ENCODE measurements at regions not wholly inside any gene's neighbourhood (a gene's known extent, or its start where the extent isn't known, plus 50 kb on each side); places are given as distances from the start of the nearest gene placed in this dataset.
A peak's percentile ranks its signal among the peaks of the same experiment; 100 is the strongest.

DNA sequence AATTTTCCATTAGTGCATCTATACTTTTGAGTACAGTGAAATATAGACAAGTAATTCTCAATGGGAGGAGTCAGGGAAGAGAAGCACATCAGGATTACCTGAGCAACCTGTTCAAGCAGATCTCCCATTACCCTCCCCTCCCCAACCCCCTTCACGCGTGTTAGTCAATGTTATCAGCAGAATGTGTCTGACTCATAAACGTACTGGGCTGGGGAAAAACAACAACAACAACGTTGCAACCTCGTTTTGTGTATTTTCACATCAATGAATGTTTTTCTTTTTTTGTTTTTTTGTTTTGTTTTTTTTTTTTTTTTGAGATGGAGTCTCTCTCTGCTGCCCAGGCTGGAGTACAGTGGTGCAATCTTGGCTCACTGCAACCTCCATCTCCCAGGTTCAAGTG lies 287.0 kb upstream of the STXBP5 start:
- TF ChIP-seq, protein P1, sequence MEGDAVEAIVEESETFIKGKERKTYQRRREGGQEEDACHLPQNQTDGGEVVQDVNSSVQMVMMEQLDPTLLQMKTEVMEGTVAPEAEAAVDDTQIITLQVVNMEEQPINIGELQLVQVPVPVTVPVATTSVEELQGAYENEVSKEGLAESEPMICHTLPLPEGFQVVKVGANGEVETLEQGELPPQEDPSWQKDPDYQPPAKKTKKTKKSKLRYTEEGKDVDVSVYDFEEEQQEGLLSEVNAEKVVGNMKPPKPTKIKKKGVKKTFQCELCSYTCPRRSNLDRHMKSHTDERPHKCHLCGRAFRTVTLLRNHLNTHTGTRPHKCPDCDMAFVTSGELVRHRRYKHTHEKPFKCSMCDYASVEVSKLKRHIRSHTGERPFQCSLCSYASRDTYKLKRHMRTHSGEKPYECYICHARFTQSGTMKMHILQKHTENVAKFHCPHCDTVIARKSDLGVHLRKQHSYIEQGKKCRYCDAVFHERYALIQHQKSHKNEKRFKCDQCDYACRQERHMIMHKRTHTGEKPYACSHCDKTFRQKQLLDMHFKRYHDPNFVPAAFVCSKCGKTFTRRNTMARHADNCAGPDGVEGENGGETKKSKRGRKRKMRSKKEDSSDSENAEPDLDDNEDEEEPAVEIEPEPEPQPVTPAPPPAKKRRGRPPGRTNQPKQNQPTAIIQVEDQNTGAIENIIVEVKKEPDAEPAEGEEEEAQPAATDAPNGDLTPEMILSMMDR (IDR thresholded peaks at IDR 0.05; ENCODE audit: borderline replicate concordance, extremely low read depth, insufficient read depth), result no peak
- Histone ChIP-seq H3K27ac (ENCODE audit: low read depth in 2 of 2, low read length in 2 of 2) (no peak overlapping the region), H3K9ac (ENCODE audit: low read length in 3 of 3) (no peak overlapping the region), H3K9me3 (ENCODE audit: control insufficient read depth in 2 of 3, insufficient read depth in 1 of 3, low read length in 3 of 3) (no peaks in the 10 kb centered on the region), H3K36me3 (ENCODE audit: control insufficient read depth in 2 of 3, insufficient read depth in 3 of 3, low read length in 3 of 3) (no peaks in the 10 kb centered on the region), H3K4me1 (ENCODE audit: control insufficient read depth in 2 of 3, insufficient read depth in 2 of 3, low read depth in 1 of 3, low read length in 3 of 3) (peaks cover 0 to 12% (median 7%) of the 10 kb centered on the region in 3 donors), H3K4me3 (ENCODE audit: low read length in 3 of 3) (no peak overlapping the region), H3K27me3 (ENCODE audit: control insufficient read depth, insufficient read depth, low read length) (no peaks in the 10 kb centered on the region)
- no peak for DNase-seq
- intact Hi-C loops (cut with DNase I), result no loop called here
- FAIRE-seq, result no peak

DNA sequence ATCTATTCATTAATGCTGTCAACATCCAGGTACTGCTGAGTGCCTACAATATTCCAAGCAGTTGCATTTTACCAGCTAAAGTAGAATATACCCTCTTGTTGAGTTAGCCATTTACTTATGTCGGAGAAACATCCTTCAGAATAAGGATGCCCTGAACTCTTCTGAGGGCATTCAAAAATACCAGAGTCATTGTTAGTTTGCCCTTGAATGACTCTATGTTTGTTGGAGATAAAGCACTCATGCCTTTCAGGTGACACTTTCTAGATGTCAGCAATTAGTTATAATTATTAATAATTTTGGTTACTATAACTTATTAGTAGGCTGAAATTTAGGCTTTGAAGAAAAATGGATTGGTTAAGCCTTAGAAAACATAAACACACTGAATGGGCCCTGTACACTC lies 286.2 kb upstream of the STXBP5 start:
- Histone ChIP-seq H3K4me3 (ENCODE audit: low read length in 3 of 3) (no peak overlapping the region), H3K9ac (ENCODE audit: low read length in 3 of 3) (no peak overlapping the region), H3K27ac (ENCODE audit: low read depth in 2 of 2, low read length in 2 of 2) (no peak overlapping the region), H3K9me3 (ENCODE audit: control insufficient read depth in 2 of 3, insufficient read depth in 1 of 3, low read length in 3 of 3) (no peaks in the 10 kb centered on the region), H3K27me3 (ENCODE audit: control insufficient read depth, insufficient read depth, low read length) (no peaks in the 10 kb centered on the region), H3K36me3 (ENCODE audit: control insufficient read depth in 2 of 3, insufficient read depth in 3 of 3, low read length in 3 of 3) (no peaks in the 10 kb centered on the region), H3K4me1 (ENCODE audit: control insufficient read depth in 2 of 3, insufficient read depth in 2 of 3, low read depth in 1 of 3, low read length in 3 of 3) (peaks cover 0 to 12% (median 7%) of the 10 kb centered on the region in 3 donors)
- no peak for DNase-seq
- intact Hi-C loops (cut with DNase I), result no loop called here
- TF ChIP-seq, protein P1 (IDR thresholded peaks at IDR 0.05; ENCODE audit: borderline replicate concordance, extremely low read depth, insufficient read depth), result no peak
- no peak for FAIRE-seq

DNA sequence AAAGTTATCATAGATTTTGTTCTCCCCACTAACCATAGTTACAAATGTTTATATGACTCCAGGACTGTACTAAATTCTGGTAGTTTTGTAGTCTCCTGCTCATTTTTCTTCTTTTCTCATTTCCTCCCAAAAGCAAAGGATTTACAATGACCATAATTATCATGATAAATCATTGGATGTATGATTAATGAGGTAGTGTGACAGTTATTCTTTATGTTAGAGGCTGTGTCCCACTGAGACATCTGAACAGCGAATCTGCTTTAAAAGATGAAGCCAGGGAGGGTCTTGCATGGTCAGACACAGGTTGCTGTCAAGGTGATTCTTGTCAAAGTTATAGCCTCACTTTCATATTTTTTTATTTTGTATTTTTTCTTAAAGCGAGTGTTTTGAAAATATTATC lies 285.2 kb upstream of the STXBP5 start:
- intact Hi-C loops (cut with DNase I), result no loop called here
- FAIRE-seq (no peak), DNase-seq (no peak)
- no peak overlapping the region for H3K4me3 ChIP-seq (ENCODE audit: low read length in 3 of 3)
- H3K9me3 ChIP-seq (ENCODE audit: control insufficient read depth in 2 of 3, insufficient read depth in 1 of 3, low read length in 3 of 3), result no peaks in the 10 kb centered on the region
- H3K36me3 ChIP-seq (ENCODE audit: control insufficient read depth in 2 of 3, insufficient read depth in 3 of 3, low read length in 3 of 3), result no peaks in the 10 kb centered on the region
- TF ChIP-seq, protein P1 (IDR thresholded peaks at IDR 0.05; ENCODE audit: borderline replicate concordance, extremely low read depth, insufficient read depth), result no peak
- H3K27ac ChIP-seq (ENCODE audit: low read depth in 2 of 2, low read length in 2 of 2), result no peak overlapping the region
- peaks cover 0 to 6% (median 4%) of the 10 kb centered on the region in 3 donors for H3K4me1 ChIP-seq (ENCODE audit: control insufficient read depth in 2 of 3, insufficient read depth in 2 of 3, low read depth in 1 of 3, low read length in 3 of 3)
- no peaks in the 10 kb centered on the region for H3K27me3 ChIP-seq (ENCODE audit: control insufficient read depth, insufficient read depth, low read length)
- no peak overlapping the region for H3K9ac ChIP-seq (ENCODE audit: low read length in 3 of 3)

DNA sequence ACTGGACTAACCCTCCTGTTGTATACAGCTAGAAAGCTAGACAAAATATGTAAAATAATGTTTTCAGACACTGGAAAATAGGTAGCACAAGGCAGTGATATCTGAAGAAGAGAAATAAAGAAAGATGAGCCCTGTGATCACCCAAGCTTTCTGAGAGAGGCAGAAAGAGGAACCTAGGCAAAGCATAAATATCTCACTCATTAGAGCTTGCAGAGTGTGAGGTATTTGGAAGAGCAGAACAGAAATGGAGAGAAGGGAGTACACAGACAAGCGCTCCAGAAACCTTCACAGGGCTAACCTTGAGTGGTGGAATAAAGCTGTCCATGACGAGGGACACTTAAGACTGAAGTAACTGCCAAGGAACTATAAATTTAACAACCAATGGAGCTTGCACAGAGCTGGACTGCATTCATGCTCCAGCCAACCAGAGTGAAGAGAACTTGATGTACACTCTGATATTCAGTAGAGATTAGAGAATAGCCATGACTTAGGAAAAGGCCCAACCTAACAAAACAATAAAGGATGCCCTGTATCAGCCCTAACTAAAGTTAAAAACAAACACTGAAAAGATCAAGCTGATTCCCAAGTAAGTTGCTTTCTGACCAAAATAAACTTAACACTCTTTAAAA lies 280.9 kb upstream of the STXBP5 start:
- DNase-seq (peak in 1 of 5 donors; percentile 23), FAIRE-seq (no peak)
- TF ChIP-seq, protein P1 (IDR thresholded peaks at IDR 0.05; ENCODE audit: borderline replicate concordance, extremely low read depth, insufficient read depth), result no peak
- Histone ChIP-seq H3K36me3 (ENCODE audit: control insufficient read depth in 2 of 3, insufficient read depth in 3 of 3, low read length in 3 of 3) (no peaks in the 10 kb centered on the region), H3K9ac (ENCODE audit: low read length in 3 of 3) (no peak overlapping the region), H3K9me3 (ENCODE audit: control insufficient read depth in 2 of 3, insufficient read depth in 1 of 3, low read length in 3 of 3) (no peaks in the 10 kb centered on the region), H3K27me3 (ENCODE audit: control insufficient read depth, insufficient read depth, low read length) (no peaks in the 10 kb centered on the region), H3K27ac (ENCODE audit: low read depth in 2 of 2, low read length in 2 of 2) (no peak overlapping the region), H3K4me1 (ENCODE audit: control insufficient read depth in 2 of 3, insufficient read depth in 2 of 3, low read depth in 1 of 3, low read length in 3 of 3) (no peaks in the 10 kb centered on the region), H3K4me3 (ENCODE audit: low read length in 3 of 3) (no peak overlapping the region)
- intact Hi-C loops (cut with DNase I), result no loop called here
